Esophagus squamous epithelium (tissue), 4 donors: ENCODE measurements at regions not wholly inside any gene's neighbourhood (a gene's known extent, or its start where the extent isn't known, plus 50 kb on each side); places are given as distances from the start of the nearest gene placed in this dataset.

Experiments
- POLR2A ChIP-seq, 4 donors: fragments of 450-650 bp; IDR thresholded peaks; one replicate each; pipeline ENCODE4 v1.6.1; 2017; ENCODE audit warnings: antibody characterized with exemption in 4 of 4, mild to moderate bottlenecking in 4 of 4, moderate library complexity in 3 of 4
- TF ChIP-seq, protein P1 (sequence below), 6 experiments: fragments of 450-650 bp in 4 of 6; fragments of 200-600 bp in 2 of 6; sonication (generic) in 2 of 6; IDR thresholded peaks; one replicate each; pipeline ENCODE4 v1.5.1; 2016 to 2019; ENCODE audit warnings: antibody characterized with exemption in 6 of 6, mild to moderate bottlenecking in 4 of 6, moderate library complexity in 4 of 6

- TF ChIP-seq, protein P1, sequence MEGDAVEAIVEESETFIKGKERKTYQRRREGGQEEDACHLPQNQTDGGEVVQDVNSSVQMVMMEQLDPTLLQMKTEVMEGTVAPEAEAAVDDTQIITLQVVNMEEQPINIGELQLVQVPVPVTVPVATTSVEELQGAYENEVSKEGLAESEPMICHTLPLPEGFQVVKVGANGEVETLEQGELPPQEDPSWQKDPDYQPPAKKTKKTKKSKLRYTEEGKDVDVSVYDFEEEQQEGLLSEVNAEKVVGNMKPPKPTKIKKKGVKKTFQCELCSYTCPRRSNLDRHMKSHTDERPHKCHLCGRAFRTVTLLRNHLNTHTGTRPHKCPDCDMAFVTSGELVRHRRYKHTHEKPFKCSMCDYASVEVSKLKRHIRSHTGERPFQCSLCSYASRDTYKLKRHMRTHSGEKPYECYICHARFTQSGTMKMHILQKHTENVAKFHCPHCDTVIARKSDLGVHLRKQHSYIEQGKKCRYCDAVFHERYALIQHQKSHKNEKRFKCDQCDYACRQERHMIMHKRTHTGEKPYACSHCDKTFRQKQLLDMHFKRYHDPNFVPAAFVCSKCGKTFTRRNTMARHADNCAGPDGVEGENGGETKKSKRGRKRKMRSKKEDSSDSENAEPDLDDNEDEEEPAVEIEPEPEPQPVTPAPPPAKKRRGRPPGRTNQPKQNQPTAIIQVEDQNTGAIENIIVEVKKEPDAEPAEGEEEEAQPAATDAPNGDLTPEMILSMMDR (IDR thresholded peaks at IDR 0.05), result no peak
- no peak for TF ChIP-seq POLR2A (IDR thresholded peaks at IDR 0.05)
Observed at GRCh38 chr3:43231276-43232000, 54.9 kb upstream of the SNRK start.
